OCI-LY7 (cell line): ENCODE measurements at regions not wholly inside any gene's neighbourhood (a gene's known extent, or its start where the extent isn't known, plus 50 kb on each side); places are given as distances from the start of the nearest gene placed in this dataset.
"Not testable (repeated sequence)": the region's sequence is repeated elsewhere in the genome, so short reads cannot be mapped to it uniquely, and the experiment has no call there.

ENCODE experiments used
- BruUV-seq: library from RNA; stranded (reverse); fragments of 400-500 nt; replicated peaks from 2 replicates; lab custom pipeline; 2021; lab: Mats Ljungman, UMichigan
- CTCF ChIA-PET: fragments of 300-600 bp; sonication (Branson Sonifier 250); formaldehyde crosslinking; loops from one replicate; lab custom pipeline; 2022; ENCODE audit warnings: antibody characterized with exemption; ENCODE audit not compliant: unreplicated experiment; lab: Charles Lee
- POLR2A ChIA-PET: fragments of 300-600 bp; sonication (Branson Sonifier 250); formaldehyde crosslinking; loops from one replicate; lab custom pipeline; 2022; ENCODE audit warnings: antibody characterized with exemption; lab: Charles Lee
- DNase-seq: peaks from one replicate; pipeline ENCODE4 v3.0.0-alpha.2; 2015; ENCODE audit warnings: low spot score
- H2AFZ ChIP-seq: fragments of 200-600 bp; sonication (generic), shearing (Covaris generic); 2 replicates; pipeline ENCODE4 v1.6.1; 2014; ENCODE audit warnings: mild to moderate bottlenecking, antibody characterized with exemption, low read length, moderate library complexity
- H3K27ac ChIP-seq: fragments of 200-600 bp; sonication (generic); 2 replicates; pipeline ENCODE4 v1.5.1; 2014; ENCODE audit warnings: mixed run types, low read depth, mild to moderate bottlenecking, moderate library complexity, low read length, inconsistent platforms; ENCODE audit not compliant: poor library complexity, severe bottlenecking
- H3K36me3 ChIP-seq: fragments of 200-600 bp; sonication (generic); 2 replicates; pipeline ENCODE4 v1.6.1; 2014; ENCODE audit warnings: mild to moderate bottlenecking, antibody characterized with exemption, low read length, moderate library complexity, mixed read lengths; ENCODE audit not compliant: insufficient read depth
- H3K4me1 ChIP-seq: fragments of 200-600 bp; sonication (generic); 2 replicates; pipeline ENCODE4 v1.5.1; 2014; ENCODE audit warnings: mild to moderate bottlenecking, low read length; ENCODE audit not compliant: insufficient read depth, poor library complexity, severe bottlenecking
- H3K4me2 ChIP-seq: fragments of 200-600 bp; sonication (generic); 2 replicates; pipeline ENCODE4 v1.6.1; 2014; ENCODE audit warnings: mild to moderate bottlenecking, low read length
- H3K4me3 ChIP-seq: fragments of 200-600 bp; sonication (generic); 2 replicates; pipeline ENCODE4 v1.5.1; 2014; ENCODE audit warnings: mild to moderate bottlenecking, low read depth, low read length; ENCODE audit not compliant: poor library complexity, severe bottlenecking
- H3K79me2 ChIP-seq: fragments of 200-600 bp; sonication (generic); 2 replicates; pipeline ENCODE4 v1.6.1; 2016; ENCODE audit warnings: low read depth, mild to moderate bottlenecking, low read length, moderate library complexity, mixed read lengths; ENCODE audit not compliant: insufficient read depth
- H3K9me2 ChIP-seq: fragments of 200-600 bp; sonication (generic); 2 replicates; pipeline ENCODE4 v1.6.1; 2016; ENCODE audit warnings: mild to moderate bottlenecking, low read length, mixed read lengths; ENCODE audit not compliant: insufficient read depth
- H3K9me3 ChIP-seq: fragments of 200-600 bp; sonication (generic); 2 replicates; pipeline ENCODE4 v1.6.1; 2014; ENCODE audit warnings: mild to moderate bottlenecking, mixed run types, low read length, mixed read lengths
- H4K20me1 ChIP-seq: fragments of 200-600 bp; sonication (generic); 2 replicates; pipeline ENCODE4 v1.6.1; 2014; ENCODE audit warnings: mild to moderate bottlenecking, antibody characterized with exemption, low read length, moderate library complexity, mixed read lengths; ENCODE audit not compliant: insufficient read depth
- CTCF ChIP-seq: fragments of 200-600 bp; sonication (generic); conservative IDR thresholded peaks from 2 replicates; pipeline ENCODE4 v1.5.1; 2014; ENCODE audit warnings: mild to moderate bottlenecking, antibody characterized with exemption, low read length, moderate library complexity, mixed read lengths
- EZH2phosphoT487 ChIP-seq: fragments of 200-600 bp; sonication (generic); IDR thresholded peaks from 2 replicates; pipeline ENCODE4 v1.6.1; 2018; ENCODE audit warnings: low read depth, borderline replicate concordance, mild to moderate bottlenecking, mixed run types, antibody characterized with exemption, low read length, moderate library complexity, mixed read lengths
- intact Hi-C: fragments of 100-400 bp; cut with micrococcal nuclease; formaldehyde crosslinking; loops from one replicate; pipeline ENCODE4 v1.10.0; 2022; ENCODE audit not compliant: unreplicated experiment

- Histone ChIP-seq H4K20me1 (no peaks in the 10 kb centered on the region), H3K79me2 (no peaks in the 10 kb centered on the region), H3K4me1 (no peaks in the 10 kb centered on the region), H3K4me3 (no peak overlapping the region), H3K9me2 (no peaks in the 10 kb centered on the region), H3K27ac (no peak overlapping the region), H3K4me2 (no peak overlapping the region), H3K36me3 (no peaks in the 10 kb centered on the region), H3K9me3 (no peaks in the 10 kb centered on the region), H2AFZ (no peak overlapping the region)
- DNase-seq: no peak
- ChIA-PET CTCF (no interaction called here), POLR2A (no interaction called here)
- TF ChIP-seq EZH2phosphoT487 (no peak), CTCF (no peak)
- intact Hi-C loops: no loop called here
- BruUV-seq: no TSS peak
Measured at GRCh38 chr7:17099083-17099973, 199.1 kb upstream of the AHR start.

- H3K27ac ChIP-seq, H3K4me2 ChIP-seq, DNase-seq, H4K20me1 ChIP-seq, H3K9me3 ChIP-seq, CTCF ChIA-PET, POLR2A ChIA-PET, H2AFZ ChIP-seq, H3K9me2 ChIP-seq, H3K79me2 ChIP-seq, H3K36me3 ChIP-seq, BruUV-seq, intact Hi-C loops, H3K4me3 ChIP-seq, H3K4me1 ChIP-seq: not testable (repeated sequence)
Measured at GRCh38 chr7:17099974-17100509, 198.4 kb upstream of the AHR start.

- Histone ChIP-seq H3K9me2 (no peaks in the 10 kb centered on the region), H3K4me1 (no peaks in the 10 kb centered on the region), H4K20me1 (no peaks in the 10 kb centered on the region), H2AFZ (no peak overlapping the region), H3K4me3 (no peak overlapping the region), H3K9me3 (no peaks in the 10 kb centered on the region), H3K4me2 (no peak overlapping the region), H3K27ac (no peak overlapping the region), H3K79me2 (no peaks in the 10 kb centered on the region), H3K36me3 (no peaks in the 10 kb centered on the region)
- CTCF ChIA-PET: no interaction called here
- POLR2A ChIA-PET: no interaction called here
- intact Hi-C loops: no loop called here
- TF ChIP-seq EZH2phosphoT487 (no peak), CTCF (no peak)
- no TSS peak for BruUV-seq
- no peak for DNase-seq
Measured at GRCh38 chr7:17101207-17101696, 197.2 kb upstream of the AHR start.
